Skin epidermis (tissue), 12 donors: ENCODE measurements at regions not wholly inside any gene's neighbourhood (a gene's known extent, or its start where the extent isn't known, plus 50 kb on each side); places are given as distances from the start of the nearest gene placed in this dataset.
"Not testable (repeated sequence)": the region's sequence is repeated elsewhere in the genome, so short reads cannot be mapped to it uniquely, and the experiment has no call there.

Experiments
- H3K27ac ChIP-seq, 21 experiments: fragments of 200-600 bp; sonication (generic) in 11 of 21; one replicate each; pipeline ENCODE4 v1.5.0; 2020; ENCODE audit warnings: mild to moderate bottlenecking in 3 of 21, inconsistent platforms in 2 of 21, moderate library complexity in 2 of 21
- H3K4me3 ChIP-seq, 7 experiments: fragments of 200-600 bp; sonication (generic) in 2 of 7; one replicate each; pipeline ENCODE4 v1.5.0; 2020; ENCODE audit warnings: inconsistent platforms in 2 of 7, mild to moderate bottlenecking in 2 of 7, moderate library complexity in 1 of 7

DNA sequence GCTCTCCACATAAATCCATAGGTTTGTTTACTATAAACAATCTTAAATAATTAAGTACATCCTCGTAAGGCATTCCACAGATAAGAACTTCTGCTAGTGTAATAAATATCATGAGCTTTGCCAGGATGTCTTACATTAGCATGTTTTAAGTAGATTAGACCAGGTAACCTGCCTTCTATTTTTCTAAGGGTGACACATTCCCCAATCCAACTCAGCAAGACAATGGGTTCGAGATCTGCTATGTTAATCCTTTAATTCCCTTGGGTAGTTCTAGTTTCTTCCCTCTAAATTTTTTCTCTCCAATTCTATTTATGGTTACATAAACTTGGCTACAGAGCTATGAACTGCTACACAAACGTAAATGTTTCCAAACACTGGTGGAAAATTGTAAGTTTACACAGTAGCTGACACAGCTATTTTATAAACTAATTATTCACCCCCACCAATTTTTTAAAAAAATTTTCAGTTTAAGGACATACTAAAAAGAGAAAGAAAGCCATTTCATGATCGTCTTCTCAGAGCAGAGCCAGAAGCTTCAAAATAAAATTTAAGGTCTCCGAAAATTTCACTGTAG is 386.5 kb upstream of the SLC39A10 start:
- Histone ChIP-seq H3K4me3 (no peak overlapping the region), H3K27ac (no peak overlapping the region)

DNA sequence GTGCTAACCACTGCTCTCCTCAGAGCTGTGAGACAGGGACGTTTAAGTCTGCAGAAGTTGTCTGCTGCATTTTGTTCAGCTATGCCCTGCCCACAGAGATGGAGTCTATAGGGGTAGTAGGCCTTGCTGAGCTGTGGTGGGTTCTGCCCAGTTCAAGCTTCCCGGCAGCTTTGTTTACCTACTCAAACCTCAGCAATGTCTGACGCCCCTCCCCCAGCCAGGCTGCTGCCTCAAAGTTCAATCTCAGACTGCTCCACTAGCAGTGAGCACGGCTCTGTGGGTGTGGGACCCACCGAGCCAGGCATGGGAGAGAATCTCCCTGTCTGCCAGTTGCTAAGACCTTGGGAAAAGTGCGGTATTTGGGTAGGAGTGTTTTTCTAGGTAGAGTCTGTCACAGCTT is 387.8 kb upstream of the SLC39A10 start:
- Histone ChIP-seq H3K27ac (no peak overlapping the region), H3K4me3 (no peak overlapping the region)

DNA sequence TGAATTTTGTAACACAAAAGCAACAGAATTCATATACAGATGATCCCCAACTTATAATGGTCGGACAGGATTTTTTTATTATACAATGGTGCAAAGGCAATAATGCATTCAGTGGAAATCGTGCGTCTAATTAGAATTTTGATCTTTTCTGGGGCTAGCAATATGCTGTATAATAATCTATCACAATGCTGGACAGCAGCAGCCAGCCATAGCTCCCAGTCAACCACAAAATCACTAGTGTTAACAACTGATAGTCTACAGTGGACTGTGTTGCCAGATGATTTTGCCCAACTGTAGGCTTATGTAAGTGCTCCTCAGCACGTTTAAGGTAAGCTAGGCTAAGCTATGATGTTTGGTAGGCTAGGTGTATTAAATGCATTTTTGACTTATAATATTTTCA is 399.0 kb upstream of the SLC39A10 start:
- Histone ChIP-seq H3K4me3 (no peak overlapping the region), H3K27ac (no peak overlapping the region)

DNA sequence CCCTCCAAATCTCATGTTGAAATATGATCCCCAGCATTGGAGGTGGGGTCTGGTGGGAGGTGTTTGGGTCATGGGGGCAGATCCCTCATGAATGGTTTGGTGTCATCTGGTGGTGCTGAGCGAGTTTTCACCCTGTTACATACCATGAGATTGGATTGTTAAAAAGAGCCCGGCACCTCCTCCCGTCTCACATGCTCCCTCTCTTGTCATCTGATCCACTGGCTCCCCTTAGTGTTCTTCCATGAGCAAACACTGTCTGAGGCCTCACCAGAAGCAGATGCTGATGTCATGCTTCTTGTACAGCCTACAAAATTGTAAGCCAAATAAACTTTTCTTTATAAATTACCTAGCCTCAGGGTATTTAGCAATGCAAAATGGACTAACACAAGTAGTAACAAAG is 405.0 kb upstream of the SLC39A10 start:
- Histone ChIP-seq H3K4me3 (no peak overlapping the region), H3K27ac (no peak overlapping the region)

DNA sequence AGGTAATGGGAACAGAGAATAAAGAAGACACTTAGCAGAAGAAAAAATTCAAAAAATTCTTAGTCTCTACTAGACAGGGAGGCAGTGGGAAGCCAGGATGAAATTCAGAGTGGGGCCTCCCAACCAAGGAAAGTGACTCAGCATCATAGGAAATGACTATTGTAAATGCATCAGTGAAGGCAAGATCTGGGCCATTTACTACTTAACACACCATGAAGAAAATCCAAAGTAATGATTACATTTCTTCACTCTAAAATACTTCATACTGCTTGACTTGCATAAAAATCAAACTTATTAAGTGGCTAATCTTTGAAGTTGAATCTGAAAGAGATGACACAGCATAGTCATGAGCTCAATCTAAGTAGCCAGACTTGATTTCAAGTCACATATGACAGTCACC is 405.8 kb upstream of the SLC39A10 start:
- Histone ChIP-seq H3K27ac (no peak overlapping the region), H3K4me3 (no peak overlapping the region)

DNA sequence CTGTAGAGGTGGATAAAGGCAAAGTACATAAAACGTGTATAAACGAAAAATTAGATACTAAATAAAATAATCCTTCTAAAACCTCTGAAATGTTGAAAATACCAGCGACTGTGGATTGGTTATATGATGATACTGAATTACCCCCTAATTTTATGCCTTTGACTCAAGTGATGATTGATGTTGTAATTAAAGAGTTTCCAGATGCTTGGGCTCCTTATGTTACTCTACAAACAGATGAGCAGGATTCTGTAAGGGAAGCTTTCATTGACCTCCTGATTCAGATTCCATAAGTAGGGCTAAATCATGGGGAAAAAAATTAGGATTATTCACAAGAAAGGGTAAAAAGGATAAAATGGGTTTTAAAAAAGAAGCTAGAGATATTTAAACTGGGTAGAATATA is 418.2 kb upstream of the SLC39A10 start:
- H3K27ac ChIP-seq, result no peak overlapping the region

DNA sequence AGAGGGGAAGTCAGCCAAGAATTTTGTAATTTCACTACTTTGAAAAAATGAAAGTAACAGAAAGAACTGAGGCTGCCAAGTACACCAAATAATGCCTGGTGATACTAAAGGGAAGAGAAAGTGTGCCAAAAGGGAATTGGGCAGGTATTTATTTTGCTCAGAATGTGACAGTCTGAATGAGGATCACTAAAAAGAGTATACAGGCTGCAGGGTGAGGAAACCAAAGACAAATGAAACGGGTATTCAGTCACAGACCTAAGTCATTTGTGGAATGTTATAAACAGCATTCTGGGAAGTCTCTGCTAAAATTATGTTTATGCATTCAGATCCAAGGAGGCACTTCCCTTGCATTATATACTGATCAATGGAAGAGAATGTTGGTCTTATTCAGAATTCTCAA is 418.6 kb upstream of the SLC39A10 start:
- no peak overlapping the region for H3K4me3 ChIP-seq
- no peak overlapping the region for H3K27ac ChIP-seq

More for the DNA sequence above, 418.2 kb upstream of the SLC39A10 start:
- no peak overlapping the region for H3K4me3 ChIP-seq

DNA sequence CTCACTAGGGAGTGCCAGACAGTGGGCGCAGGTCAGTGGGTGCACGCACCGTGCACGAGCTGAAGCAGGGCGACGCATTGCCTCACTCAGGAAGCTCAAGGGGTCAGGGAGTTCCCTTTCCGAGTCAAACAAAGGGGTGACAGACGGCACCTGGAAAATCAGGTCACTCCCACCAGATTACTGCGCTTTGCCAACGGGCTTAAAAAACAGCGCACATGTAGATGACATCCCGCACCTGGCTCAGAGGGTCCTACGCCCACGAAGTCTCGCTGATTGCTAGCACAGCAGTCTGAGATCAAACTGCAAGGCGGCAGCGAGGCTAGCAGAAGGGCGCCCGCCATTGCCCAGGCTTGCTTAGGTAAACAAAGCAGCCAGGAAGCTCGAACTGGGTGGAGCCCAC is 428.5 kb upstream of the SLC39A10 start:
- H3K27ac ChIP-seq, H3K4me3 ChIP-seq: not testable (repeated sequence)

DNA sequence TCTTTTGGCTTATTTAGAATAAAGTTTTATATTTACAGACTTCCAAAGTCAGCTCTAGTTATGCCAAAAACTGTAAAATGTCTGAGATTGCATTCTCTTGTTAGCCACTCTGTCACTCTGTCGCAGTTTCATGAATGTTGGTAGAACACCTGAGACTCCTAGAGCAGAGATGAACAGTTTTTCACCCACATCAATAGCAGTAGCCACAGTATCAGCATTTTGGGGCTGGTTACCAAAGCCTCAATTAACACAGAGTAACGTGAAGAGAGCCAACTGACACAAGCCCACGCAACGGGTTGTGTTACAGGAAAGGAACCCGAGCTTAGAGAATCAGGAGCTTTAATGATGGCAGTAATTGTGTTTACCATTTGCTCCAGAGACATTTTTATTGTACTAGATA is 443.0 kb upstream of the SLC39A10 start:
- no peak overlapping the region for H3K27ac ChIP-seq
- no peak overlapping the region for H3K4me3 ChIP-seq

DNA sequence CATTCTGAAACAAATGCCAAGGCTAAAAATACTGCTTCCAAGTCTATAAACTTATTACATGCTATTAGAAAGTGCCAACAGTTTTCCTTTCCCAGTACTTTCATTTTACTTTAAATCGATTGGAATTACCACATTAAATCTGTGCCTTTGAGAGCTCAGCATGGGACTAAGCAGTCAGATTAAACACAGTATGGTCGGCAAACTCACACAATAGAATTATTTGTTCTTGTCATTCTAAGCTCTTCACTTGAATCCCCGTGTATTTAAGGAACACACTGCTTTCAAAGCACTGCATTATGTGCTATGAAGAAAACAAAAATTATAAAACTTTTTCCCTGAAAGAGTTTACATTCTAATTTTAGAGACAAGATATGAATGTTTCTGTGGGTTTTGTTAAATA is 444.4 kb upstream of the SLC39A10 start:
- H3K4me3 ChIP-seq, result no peak overlapping the region
- H3K27ac ChIP-seq, result no peak overlapping the region

DNA sequence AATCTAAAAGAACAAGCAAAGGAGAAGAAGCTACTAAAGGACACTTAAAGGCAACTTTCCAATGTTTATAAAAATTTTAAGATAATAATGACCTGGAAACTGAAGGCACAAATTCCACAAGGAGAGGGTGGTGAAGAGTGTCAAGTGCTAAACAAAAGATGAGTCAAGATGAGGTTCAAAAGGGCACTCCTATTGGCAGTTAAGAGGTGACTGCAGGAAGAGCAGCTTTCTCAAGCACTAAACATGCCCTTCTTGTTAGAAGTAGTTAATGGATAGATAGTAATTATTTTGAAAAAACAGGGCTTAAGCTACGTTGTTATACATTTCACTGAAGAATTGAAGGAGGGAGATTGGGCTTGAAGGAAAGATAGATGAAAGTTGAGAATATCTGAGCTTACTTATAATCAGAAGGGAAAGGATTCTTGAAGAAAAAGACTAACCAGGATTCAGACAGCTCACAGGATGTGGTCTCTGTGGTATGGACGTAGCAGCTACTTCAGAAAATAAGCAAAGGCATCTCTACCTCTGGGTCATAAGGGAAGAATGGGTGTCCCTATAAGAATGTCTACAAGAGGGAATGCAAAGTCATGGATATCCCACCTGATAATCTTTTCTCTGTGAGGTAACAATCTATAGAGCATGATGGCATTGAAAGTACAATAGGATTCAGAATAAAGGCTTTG is 454.7 kb upstream of the SLC39A10 start:
- no peak overlapping the region for H3K4me3 ChIP-seq
- no peak overlapping the region for H3K27ac ChIP-seq

DNA sequence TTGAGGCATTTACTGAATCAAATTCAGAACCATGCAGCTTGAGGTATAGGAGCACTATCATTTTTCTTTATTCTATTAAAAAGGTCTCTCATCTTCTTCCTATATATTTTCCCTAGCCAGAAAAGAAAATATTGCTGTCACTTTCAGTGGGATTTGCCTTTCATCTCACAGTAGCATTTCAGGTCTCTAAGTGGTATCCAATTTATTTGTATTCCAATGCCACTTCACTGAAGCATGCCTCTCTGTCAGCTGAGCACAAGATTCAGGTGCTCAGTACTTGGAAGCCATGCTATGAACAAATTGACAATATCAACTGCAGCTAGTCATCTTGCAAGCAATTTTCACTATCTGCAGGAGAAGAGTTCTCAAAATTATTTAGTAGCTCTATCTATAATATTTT is 457.2 kb upstream of the SLC39A10 start:
- H3K27ac ChIP-seq, result no peak overlapping the region
- no peak overlapping the region for H3K4me3 ChIP-seq

DNA sequence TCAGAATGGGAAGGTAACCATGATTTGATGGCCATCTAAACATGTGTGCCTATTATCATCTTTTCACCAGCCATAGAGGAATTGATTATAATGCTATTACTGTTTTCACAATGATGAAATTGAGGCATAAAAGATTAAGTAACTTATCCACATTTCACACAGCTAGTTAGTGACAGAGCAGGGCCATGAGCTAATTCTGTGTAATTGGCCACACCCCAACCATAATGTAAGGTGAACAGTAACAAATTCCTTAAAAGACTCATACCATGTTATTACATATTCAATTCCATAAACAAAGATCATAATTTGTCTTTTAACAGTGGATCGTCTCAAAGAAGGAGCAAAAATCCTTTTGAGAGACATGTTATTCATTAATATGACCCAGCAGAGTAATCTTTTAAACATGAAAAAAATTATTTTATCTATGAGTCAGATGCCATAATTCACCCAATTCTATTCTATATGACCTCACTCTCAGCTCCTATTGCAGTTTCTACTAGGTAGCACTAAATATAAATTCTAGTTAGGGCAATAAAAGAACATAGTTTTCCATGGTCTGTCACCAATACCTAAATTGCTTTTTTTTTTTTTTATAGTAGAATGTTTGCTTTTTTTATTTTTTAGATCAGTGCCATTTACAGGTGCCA is 475.8 kb upstream of the SLC39A10 start:
- no peak overlapping the region for H3K27ac ChIP-seq
- no peak overlapping the region for H3K4me3 ChIP-seq

DNA sequence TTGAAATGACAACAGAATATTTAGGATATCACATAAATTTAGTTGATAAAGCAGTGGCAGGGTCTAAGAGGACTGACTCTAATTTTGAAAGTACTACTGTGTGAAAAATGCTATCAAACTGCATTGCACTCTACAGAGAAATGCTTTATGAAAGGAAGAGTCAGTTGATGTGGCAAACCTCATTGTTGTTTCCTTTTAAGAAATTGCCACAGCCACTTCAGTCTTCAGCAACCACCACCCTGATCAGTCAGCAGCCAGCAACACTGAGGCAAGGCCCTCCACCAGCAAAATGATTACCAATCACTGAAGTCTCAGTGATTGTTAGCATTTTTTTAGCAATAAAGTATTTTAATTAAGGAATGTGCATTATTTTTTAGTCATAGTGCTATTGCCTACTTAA is 488.7 kb upstream of the SLC39A10 start:
- no peak overlapping the region for H3K27ac ChIP-seq

DNA sequence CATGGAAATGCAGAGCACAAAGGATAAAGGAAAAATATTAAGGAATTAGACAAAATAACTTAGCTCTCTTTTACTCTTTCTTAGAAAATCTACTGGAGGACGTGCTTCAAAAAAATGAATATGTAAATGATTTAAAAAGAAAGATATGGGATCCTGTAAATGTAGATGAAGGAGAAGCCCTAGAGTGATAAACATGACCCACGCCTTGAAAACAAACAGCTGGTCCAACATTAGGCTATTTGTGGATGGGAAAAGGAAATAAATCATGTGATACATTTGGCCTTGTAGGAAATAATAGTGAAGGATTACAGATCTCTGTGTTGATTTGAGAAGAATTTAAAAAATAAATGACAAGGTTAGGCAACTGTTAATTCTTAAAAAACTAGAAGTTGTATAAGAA is 492.1 kb upstream of the SLC39A10 start:
- no peak overlapping the region for H3K27ac ChIP-seq
- H3K4me3 ChIP-seq, result no peak overlapping the region

More for the DNA sequence above, 488.7 kb upstream of the SLC39A10 start:
- H3K4me3 ChIP-seq, result no peak overlapping the region

DNA sequence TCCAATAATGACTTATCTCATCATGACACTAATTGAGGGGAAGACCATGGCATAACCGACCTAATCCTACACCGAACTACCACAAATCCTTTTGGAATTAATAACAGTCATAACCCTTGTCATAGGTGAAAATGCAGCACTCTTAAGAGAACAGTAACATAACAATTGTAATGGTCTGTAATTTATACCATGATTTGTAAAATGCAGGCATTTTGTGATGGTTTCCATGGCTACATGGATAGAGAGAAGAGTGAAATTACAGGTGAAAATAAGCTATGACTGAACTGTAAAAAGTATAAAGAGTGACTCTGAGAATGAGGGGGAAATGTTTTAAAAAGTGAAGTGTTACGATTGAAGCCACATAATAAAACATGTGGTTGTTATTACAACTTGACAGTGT is 494.1 kb upstream of the SLC39A10 start:
- Histone ChIP-seq H3K4me3 (no peak overlapping the region), H3K27ac (no peak overlapping the region)

DNA sequence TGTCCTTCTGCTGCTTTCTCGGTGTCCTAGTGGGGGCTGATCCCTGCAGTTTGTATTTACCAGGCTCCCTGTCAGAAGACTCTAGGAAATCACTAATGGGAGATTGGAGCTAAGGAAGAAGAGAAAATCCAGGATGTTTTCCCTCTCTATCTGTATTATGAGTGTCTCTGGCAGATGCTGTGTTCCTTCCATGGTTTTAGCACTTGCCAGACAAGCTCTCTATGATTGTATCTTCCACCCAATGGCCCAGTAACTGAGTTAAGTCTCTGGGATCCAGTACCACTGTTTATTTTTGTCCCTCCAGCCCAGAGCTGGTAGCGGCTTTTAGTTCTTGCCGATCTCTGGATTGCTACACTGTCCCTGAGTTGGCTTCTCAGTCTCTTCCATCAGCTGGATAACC is 494.8 kb upstream of the SLC39A10 start:
- Histone ChIP-seq H3K27ac (no peak overlapping the region), H3K4me3 (no peak overlapping the region)

DNA sequence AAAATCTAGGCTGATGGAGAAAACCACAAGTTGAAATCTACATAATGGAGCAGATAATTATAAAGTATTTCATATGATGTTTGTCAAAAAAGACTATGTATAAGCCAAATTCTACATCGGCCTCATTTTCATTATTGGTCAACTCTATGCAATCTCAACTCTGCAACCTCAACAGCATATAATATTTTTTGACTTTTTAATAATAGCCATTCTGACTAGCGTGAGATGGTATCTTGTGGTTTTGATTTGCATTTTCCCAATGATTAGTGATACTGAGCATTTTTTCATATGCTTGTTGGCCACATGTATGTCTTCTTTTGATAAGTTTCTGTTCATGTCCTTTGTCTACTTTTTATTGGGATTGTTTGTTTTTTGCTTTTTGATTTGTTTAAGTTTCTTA is 496.1 kb upstream of the SLC39A10 start:
- Histone ChIP-seq H3K4me3 (no peak overlapping the region), H3K27ac (no peak overlapping the region)

DNA sequence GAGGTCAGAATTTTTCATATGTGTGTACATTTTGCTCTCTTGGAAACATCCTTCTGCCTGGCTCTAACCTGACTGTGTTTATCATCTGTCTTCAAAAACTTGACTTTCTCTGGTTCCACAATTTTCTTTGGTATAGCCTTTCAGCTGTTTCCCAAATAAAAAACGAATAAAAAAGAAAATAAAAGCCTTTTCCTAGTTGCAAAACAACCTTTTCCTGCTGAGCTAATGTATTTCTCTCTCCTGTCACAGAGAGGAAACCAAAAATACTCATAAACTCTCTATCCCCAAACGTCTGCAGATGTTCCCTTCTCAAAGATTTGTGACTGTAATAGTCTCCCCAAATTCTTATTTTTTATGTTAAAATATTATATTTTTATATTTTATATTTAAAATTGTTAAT is 505.3 kb upstream of the SLC39A10 start:
- no peak overlapping the region for H3K4me3 ChIP-seq
- no peak overlapping the region for H3K27ac ChIP-seq

DNA sequence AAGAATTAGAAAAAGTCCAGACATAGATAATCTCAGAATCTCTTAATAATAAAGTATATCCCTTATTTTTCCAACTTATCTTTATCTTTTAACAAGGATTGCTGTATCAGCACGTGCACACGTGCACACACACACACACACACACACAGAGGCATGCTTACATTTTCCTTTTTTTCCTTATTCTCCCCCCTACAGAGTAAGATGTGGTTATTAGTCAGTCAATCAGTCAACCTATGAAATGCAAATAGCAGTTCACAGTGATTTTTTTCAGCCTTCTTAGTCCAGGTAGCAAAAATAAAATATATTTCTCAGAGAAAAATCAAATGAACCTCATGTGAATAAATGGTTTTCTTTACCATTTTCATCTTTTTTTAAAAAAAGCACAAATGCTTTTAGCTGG is 506.2 kb upstream of the SLC39A10 start:
- Histone ChIP-seq H3K27ac (no peak overlapping the region), H3K4me3 (no peak overlapping the region)

DNA sequence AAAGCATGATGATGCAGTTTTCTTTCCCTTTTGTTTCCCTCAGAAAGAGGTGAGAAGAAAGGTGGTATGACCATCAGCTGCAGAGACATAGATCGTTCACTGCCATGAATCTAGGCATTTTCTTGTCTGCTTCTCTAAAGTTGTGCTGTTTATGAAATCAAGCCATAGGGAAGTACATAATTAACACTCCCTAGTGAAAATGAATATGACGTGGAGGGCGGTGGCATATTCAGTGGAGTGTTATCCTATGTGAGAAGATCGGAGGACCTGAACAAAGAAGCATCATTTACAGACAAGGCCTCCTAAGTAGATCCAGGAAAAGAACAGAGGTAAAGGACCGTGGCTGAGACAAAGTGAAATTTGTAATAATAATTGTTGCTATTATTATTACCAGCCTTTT is 509.0 kb upstream of the SLC39A10 start:
- H3K27ac ChIP-seq, result no peak overlapping the region
- no peak overlapping the region for H3K4me3 ChIP-seq
